Astrocyte (in vitro differentiated cells and primary cell): ENCODE measurements at regions not wholly inside any gene's neighbourhood (a gene's known extent, or its start where the extent isn't known, plus 50 kb on each side); places are given as distances from the start of the nearest gene placed in this dataset.

Experiments
- DNase-seq: peaks from one replicate; pipeline ENCODE4 v3.0.0-alpha.2; 2010; ENCODE audit warnings: low read depth
- FAIRE-seq: peaks from 2 replicates; lab custom pipeline; 2011; peaks lifted over from hg19 to GRCh38; lab: Jason Lieb, UNC
- H2AFZ ChIP-seq: 2 replicates; pipeline ENCODE4 v1.6.0; 2012; ENCODE audit warnings: low read depth, low read length, inconsistent platforms
- H3K27ac ChIP-seq: 2 replicates; pipeline ENCODE4 v1.5.1; 2011; ENCODE audit warnings: low read depth, low read length, inconsistent platforms
- H3K27me3 ChIP-seq: 2 replicates; pipeline ENCODE4 v1.6.0; 2011; ENCODE audit warnings: low read length, inconsistent platforms; ENCODE audit not compliant: insufficient read depth
- H3K36me3 ChIP-seq: 2 replicates; pipeline ENCODE4 v1.5.1; 2011; ENCODE audit warnings: low read length, inconsistent platforms; ENCODE audit not compliant: insufficient read depth
- H3K4me1 ChIP-seq: 2 replicates; pipeline ENCODE4 v1.5.1; 2011; ENCODE audit warnings: low read length, inconsistent platforms; ENCODE audit not compliant: insufficient read depth
- H3K4me2 ChIP-seq: 2 replicates; pipeline ENCODE4 v1.6.0; 2012; ENCODE audit warnings: low read length, inconsistent platforms
- H3K4me3 ChIP-seq: 2 replicates; pipeline ENCODE4 v1.5.1; 2011; ENCODE audit warnings: low read depth, mild to moderate bottlenecking, low read length, inconsistent platforms; ENCODE audit not compliant: insufficient read depth
- H3K79me2 ChIP-seq: 2 replicates; pipeline ENCODE4 v1.6.0; 2012; ENCODE audit warnings: mild to moderate bottlenecking, low read length, inconsistent platforms; ENCODE audit not compliant: insufficient read depth
- H3K9ac ChIP-seq: 2 replicates; pipeline ENCODE4 v1.6.0; 2012; ENCODE audit warnings: mild to moderate bottlenecking, low read length, inconsistent platforms
- H3K9me3 ChIP-seq: 2 replicates; pipeline ENCODE4 v1.5.1; 2012; ENCODE audit warnings: low read depth, mild to moderate bottlenecking, low read length, inconsistent platforms; ENCODE audit not compliant: insufficient read depth
- H4K20me1 ChIP-seq: 2 replicates; pipeline ENCODE4 v1.6.0; 2012; ENCODE audit warnings: low read length, inconsistent platforms; ENCODE audit not compliant: insufficient read depth
- H3K27ac Mint-ChIP-seq: one replicate; pipeline ENCODE4 v1.8.0; 2021; ENCODE audit warnings: mild to moderate bottlenecking, mixed read lengths; ENCODE audit not compliant: unreplicated experiment
- H3K27me3 Mint-ChIP-seq: one replicate; pipeline ENCODE4 v1.8.0; 2021; ENCODE audit warnings: low read depth, mixed read lengths; ENCODE audit not compliant: unreplicated experiment
- H3K36me3 Mint-ChIP-seq: one replicate; pipeline ENCODE4 v1.8.0; 2021; ENCODE audit warnings: low read depth, mixed read lengths; ENCODE audit not compliant: unreplicated experiment
- H3K4me1 Mint-ChIP-seq: one replicate; pipeline ENCODE4 v1.8.0; 2021; ENCODE audit warnings: low read depth, mixed read lengths; ENCODE audit not compliant: unreplicated experiment
- H3K4me3 Mint-ChIP-seq: one replicate; pipeline ENCODE4 v1.8.0; 2021; ENCODE audit warnings: mild to moderate bottlenecking, moderate library complexity, mixed read lengths; ENCODE audit not compliant: unreplicated experiment
- H3K9me3 Mint-ChIP-seq: one replicate; pipeline ENCODE4 v1.8.0; 2021; ENCODE audit warnings: mild to moderate bottlenecking, mixed read lengths; ENCODE audit not compliant: unreplicated experiment
- EZH2 ChIP-seq: IDR thresholded peaks from 2 replicates; pipeline ENCODE4 v1.6.1; 2012; ENCODE audit warnings: mild to moderate bottlenecking, low read length, inconsistent platforms; ENCODE audit not compliant: insufficient read depth
- TF ChIP-seq, protein P1 (sequence below): IDR thresholded peaks from 2 replicates; pipeline ENCODE4 v1.5.1; 2011; ENCODE audit warnings: low read depth, mild to moderate bottlenecking, inconsistent platforms, low read length, moderate library complexity; ENCODE audit not compliant: insufficient read depth

DNA sequence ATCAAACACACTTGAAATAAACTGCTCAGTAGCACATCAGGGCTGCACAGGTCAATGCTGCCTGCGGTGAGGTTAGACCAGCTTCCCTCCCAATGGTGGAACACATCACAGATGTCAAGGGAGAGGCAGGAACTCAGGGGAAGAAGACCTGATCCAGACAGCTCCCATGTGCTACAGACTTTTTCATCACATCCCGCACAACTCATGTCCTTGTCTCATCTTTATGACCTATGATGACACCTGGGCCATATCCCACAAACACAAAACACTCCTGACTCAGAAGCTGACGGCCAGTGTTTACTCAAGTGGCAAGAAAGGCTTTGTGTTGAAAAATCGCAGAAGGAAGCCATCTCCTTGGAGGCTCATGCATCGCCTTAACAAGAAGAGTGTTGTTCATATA, 91.6 kb downstream of the HTR5A start:
- H2AFZ ChIP-seq: no peak overlapping the region
- H3K4me2 ChIP-seq: no peak overlapping the region
- no peak for DNase-seq
- H3K9ac ChIP-seq: no peak overlapping the region
- peaks cover 4% of the 10 kb centered on the region for H3K4me1 ChIP-seq
- H3K79me2 ChIP-seq: no peaks in the 10 kb centered on the region
- H3K27ac ChIP-seq: no peak overlapping the region
- H3K4me3 ChIP-seq: no peak overlapping the region
- no peaks in the 10 kb centered on the region for H3K27me3 ChIP-seq
- TF ChIP-seq, protein P1, sequence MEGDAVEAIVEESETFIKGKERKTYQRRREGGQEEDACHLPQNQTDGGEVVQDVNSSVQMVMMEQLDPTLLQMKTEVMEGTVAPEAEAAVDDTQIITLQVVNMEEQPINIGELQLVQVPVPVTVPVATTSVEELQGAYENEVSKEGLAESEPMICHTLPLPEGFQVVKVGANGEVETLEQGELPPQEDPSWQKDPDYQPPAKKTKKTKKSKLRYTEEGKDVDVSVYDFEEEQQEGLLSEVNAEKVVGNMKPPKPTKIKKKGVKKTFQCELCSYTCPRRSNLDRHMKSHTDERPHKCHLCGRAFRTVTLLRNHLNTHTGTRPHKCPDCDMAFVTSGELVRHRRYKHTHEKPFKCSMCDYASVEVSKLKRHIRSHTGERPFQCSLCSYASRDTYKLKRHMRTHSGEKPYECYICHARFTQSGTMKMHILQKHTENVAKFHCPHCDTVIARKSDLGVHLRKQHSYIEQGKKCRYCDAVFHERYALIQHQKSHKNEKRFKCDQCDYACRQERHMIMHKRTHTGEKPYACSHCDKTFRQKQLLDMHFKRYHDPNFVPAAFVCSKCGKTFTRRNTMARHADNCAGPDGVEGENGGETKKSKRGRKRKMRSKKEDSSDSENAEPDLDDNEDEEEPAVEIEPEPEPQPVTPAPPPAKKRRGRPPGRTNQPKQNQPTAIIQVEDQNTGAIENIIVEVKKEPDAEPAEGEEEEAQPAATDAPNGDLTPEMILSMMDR: no peak
- TF ChIP-seq EZH2: no peak
- Mint-ChIP-seq H3K27me3 (peaks cover 26% of the 10 kb centered on the region), H3K36me3 (no peaks in the 10 kb centered on the region), H3K27ac (no peak overlapping the region), H3K4me3 (no peak overlapping the region), H3K4me1 (no peaks in the 10 kb centered on the region), H3K9me3 (peaks cover 6% of the 10 kb centered on the region)
- no peak for FAIRE-seq
- no peaks in the 10 kb centered on the region for H3K9me3 ChIP-seq
- H3K36me3 ChIP-seq: no peaks in the 10 kb centered on the region
- no peaks in the 10 kb centered on the region for H4K20me1 ChIP-seq

DNA sequence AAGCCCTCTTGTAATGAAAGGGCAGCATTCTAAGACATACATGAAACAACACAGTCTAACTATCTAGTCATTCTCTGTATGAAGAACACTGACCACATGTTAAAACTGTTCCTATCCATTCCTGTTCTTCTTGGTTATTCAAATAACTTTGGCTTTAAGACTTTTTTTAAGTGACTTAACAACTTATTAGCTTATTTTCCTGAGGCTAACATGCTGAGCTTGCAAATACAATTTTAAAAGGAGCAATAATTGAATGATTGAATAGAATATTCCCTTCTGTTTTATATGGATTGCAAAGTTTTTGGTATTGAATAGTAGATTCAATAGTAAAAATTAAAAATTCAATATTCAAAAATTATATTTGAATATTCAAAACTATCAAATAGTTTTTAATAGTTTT, 92.3 kb downstream of the HTR5A start:
- H3K4me3 ChIP-seq: no peak overlapping the region
- H3K9me3 ChIP-seq: no peaks in the 10 kb centered on the region
- no peak overlapping the region for H2AFZ ChIP-seq
- Mint-ChIP-seq H3K4me3 (no peak overlapping the region), H3K9me3 (peaks cover 6% of the 10 kb centered on the region), H3K27ac (no peak overlapping the region), H3K36me3 (no peaks in the 10 kb centered on the region), H3K27me3 (peaks cover 26% of the 10 kb centered on the region), H3K4me1 (no peaks in the 10 kb centered on the region)
- H3K79me2 ChIP-seq: no peaks in the 10 kb centered on the region
- H3K27me3 ChIP-seq: no peaks in the 10 kb centered on the region
- no peak for FAIRE-seq
- H3K4me2 ChIP-seq: no peak overlapping the region
- no peaks in the 10 kb centered on the region for H3K36me3 ChIP-seq
- H3K27ac ChIP-seq: no peak overlapping the region
- no peak overlapping the region for H3K9ac ChIP-seq
- no peak for TF ChIP-seq EZH2
- TF ChIP-seq, protein P1: no peak
- H3K4me1 ChIP-seq: peaks cover 7% of the 10 kb centered on the region
- H4K20me1 ChIP-seq: no peaks in the 10 kb centered on the region
- no peak for DNase-seq

- no peak overlapping the region for H3K27ac ChIP-seq
- no peak overlapping the region for H3K4me2 ChIP-seq
- H3K4me3 ChIP-seq: no peak overlapping the region
- H3K36me3 ChIP-seq: no peaks in the 10 kb centered on the region
- no peaks in the 10 kb centered on the region for H3K4me1 Mint-ChIP-seq
- no peaks in the 10 kb centered on the region for H3K79me2 ChIP-seq
- H3K36me3 Mint-ChIP-seq: no peaks in the 10 kb centered on the region
- no peak overlapping the region for H3K9ac ChIP-seq
- peaks cover 29% of the 10 kb centered on the region for H3K27me3 Mint-ChIP-seq
- TF ChIP-seq EZH2: no peak
- TF ChIP-seq, protein P1: no peak
- FAIRE-seq (no peak), DNase-seq (no peak)
- no peaks in the 10 kb centered on the region for H3K27me3 ChIP-seq
- H2AFZ ChIP-seq: no peak overlapping the region
- no peaks in the 10 kb centered on the region for H3K9me3 ChIP-seq
- peaks cover 2% of the 10 kb centered on the region for H3K9me3 Mint-ChIP-seq
- H3K4me1 ChIP-seq: peaks cover 7% of the 10 kb centered on the region
- no peak overlapping the region for H3K27ac Mint-ChIP-seq
- no peaks in the 10 kb centered on the region for H4K20me1 ChIP-seq
- no peak overlapping the region for H3K4me3 Mint-ChIP-seq
Measured at GRCh38 chr7:155163696-155164095, 93.6 kb downstream of the HTR5A start.
